Liver (tissue), 3 donors: ENCODE measurements at regions not wholly inside any gene's neighbourhood (a gene's known extent, or its start where the extent isn't known, plus 50 kb on each side); places are given as distances from the start of the nearest gene placed in this dataset.

Experiments
- ATF3 ChIP-seq: IDR thresholded peaks from 2 replicates; pipeline ENCODE4 v1.6.1; 2016; ENCODE audit warnings: antibody characterized with exemption
- CTCF ChIP-seq: fragments of 150-350 bp; IDR thresholded peaks from 2 replicates; pipeline ENCODE4 v1.5.1; 2017; ENCODE audit warnings: improper control_type of control experiment, low read depth, low read length; ENCODE audit not compliant: missing input control
- EGR1 ChIP-seq, 2 donors: IDR thresholded peaks; 2 replicates each; pipeline ENCODE4 v1.6.1; 2016 to 2018; ENCODE audit warnings: antibody characterized with exemption in 2 of 2, low read depth in 2 of 2
- MAX ChIP-seq: IDR thresholded peaks from 2 replicates; pipeline ENCODE4 v1.6.1; 2016; ENCODE audit warnings: antibody characterized with exemption
- REST ChIP-seq: IDR thresholded peaks from 2 replicates; pipeline ENCODE4 v1.6.1; 2016; ENCODE audit warnings: antibody characterized with exemption, mild to moderate bottlenecking
- TAF1 ChIP-seq: conservative IDR thresholded peaks from 2 replicates; pipeline ENCODE4 v1.6.1; 2016; ENCODE audit warnings: antibody characterized with exemption, mild to moderate bottlenecking
- ZBTB33 ChIP-seq: IDR thresholded peaks from 2 replicates; pipeline ENCODE4 v1.6.1; 2016; ENCODE audit warnings: antibody characterized with exemption
- donor health status: healthy.
- donor health status: healthy.

- TF ChIP-seq CTCF, result no peak
- no peak for TF ChIP-seq REST
- TF ChIP-seq TAF1, result no peak
- TF ChIP-seq ATF3, result no peak
- TF ChIP-seq ZBTB33, result no peak
- TF ChIP-seq MAX, result no peak
- no peak for TF ChIP-seq EGR1 (IDR thresholded peaks at IDR 0.05; ENCODE audit: low read depth in 2 of 2)
Observed at GRCh38 chr20:10982692-10983091, 308.9 kb upstream of the JAG1 start.
